Activated naive CD8-positive, alpha-beta T cell treated with anti-CD3 and anti-CD28 coated beads, Interleukin-2, amount 10 ng/mL, durations not matched to agents 7 days and 5 days (primary cell): ENCODE measurements at regions not wholly inside any gene's neighbourhood (a gene's known extent, or its start where the extent isn't known, plus 50 kb on each side); places are given as distances from the start of the nearest gene placed in this dataset.
A peak's percentile ranks its signal among the peaks of the same experiment; 100 is the strongest.

Source experiments
- ATAC-seq: fragments of 150-1000 bp; cut with Tn5 transposase; one replicate; pipeline ENCODE4 v1.10.0; 2021; ENCODE audit warnings: low read depth, moderate library complexity
- POLR2A ChIA-PET: fragments of 350-600 bp; sonication (Branson Sonifier 250); formaldehyde crosslinking; loops from one replicate; lab custom pipeline; 2021; ENCODE audit warnings: antibody characterized with exemption; lab: Charles Lee
- DNase-seq: peaks from one replicate; pipeline ENCODE4 v3.0.0; 2021
- H3K27ac Mint-ChIP-seq: one replicate; pipeline ENCODE4 v1.8.0; 2022; ENCODE audit warnings: mild to moderate bottlenecking, mixed read lengths
- H3K27me3 Mint-ChIP-seq: one replicate; pipeline ENCODE4 v1.8.0; 2022; ENCODE audit warnings: mild to moderate bottlenecking, moderate library complexity, mixed read lengths
- H3K36me3 Mint-ChIP-seq: one replicate; pipeline ENCODE4 v1.8.0; 2021; ENCODE audit warnings: mild to moderate bottlenecking, mixed read lengths
- H3K4me1 Mint-ChIP-seq: one replicate; pipeline ENCODE4 v1.8.0; 2021; ENCODE audit warnings: mixed read lengths
- H3K4me3 Mint-ChIP-seq: one replicate; pipeline ENCODE4 v1.8.0; 2022; ENCODE audit warnings: mild to moderate bottlenecking, moderate library complexity, mixed read lengths
- H3K9me3 Mint-ChIP-seq: one replicate; pipeline ENCODE4 v1.8.0; 2021; ENCODE audit warnings: mixed read lengths

- Mint-ChIP-seq H3K27ac (peak overlapping the region; percentile 35), H3K4me3 (no peak overlapping the region), H3K4me1 (peaks cover 19% of the 10 kb centered on the region), H3K36me3 (no peaks in the 10 kb centered on the region), H3K9me3 (no peaks in the 10 kb centered on the region), H3K27me3 (peaks cover 17% of the 10 kb centered on the region)
- ATAC-seq: peak; percentile 92
- POLR2A ChIA-PET: interaction anchor here (1.0 to 1.5 kb wide), 2 partner anchors 77 to 134 kb away, joined by 3 read pairs; no protein-coding TSS in a partner anchor
- peak; percentile 79 for DNase-seq
Measured at GRCh38 chr1:55277377-55278130, 62.4 kb upstream of the USP24 start.

GRCh38 chr1:55276671-55277376, 61.7 kb upstream of the USP24 start:
- Mint-ChIP-seq H3K9me3 (no peaks in the 10 kb centered on the region), H3K27ac (no peak overlapping the region), H3K36me3 (no peaks in the 10 kb centered on the region), H3K27me3 (peaks cover 11% of the 10 kb centered on the region), H3K4me3 (no peak overlapping the region), H3K4me1 (peaks cover 19% of the 10 kb centered on the region)
- DNase-seq (no peak), ATAC-seq (no peak)
- POLR2A ChIA-PET: interaction anchor here (1.0 to 1.5 kb wide), 2 partner anchors 76 to 133 kb away, joined by 3 read pairs; no protein-coding TSS in a partner anchor

GRCh38 chr1:55275941-55276341, 60.8 kb upstream of the USP24 start:
- H3K4me1 Mint-ChIP-seq: peaks cover 19% of the 10 kb centered on the region
- no peaks in the 10 kb centered on the region for H3K9me3 Mint-ChIP-seq
- H3K27me3 Mint-ChIP-seq: peaks cover 5% of the 10 kb centered on the region
- ATAC-seq (no peak), DNase-seq (no peak)
- H3K36me3 Mint-ChIP-seq: no peaks in the 10 kb centered on the region
- POLR2A ChIA-PET: no interaction called here
- no peak overlapping the region for H3K4me3 Mint-ChIP-seq
- no peak overlapping the region for H3K27ac Mint-ChIP-seq

GRCh38 chr1:55275151-55275748, 60.1 kb upstream of the USP24 start:
- Mint-ChIP-seq H3K36me3 (no peaks in the 10 kb centered on the region), H3K4me3 (no peak overlapping the region), H3K27me3 (peaks cover 4% of the 10 kb centered on the region), H3K4me1 (peaks cover 19% of the 10 kb centered on the region), H3K27ac (no peak overlapping the region), H3K9me3 (no peaks in the 10 kb centered on the region)
- ATAC-seq (no peak), DNase-seq (no peak)
- POLR2A ChIA-PET: no interaction called here

GRCh38 chr1:55272994-55273393, 57.8 kb upstream of the USP24 start:
- ATAC-seq: no peak
- peaks cover 6% of the 10 kb centered on the region for H3K27me3 Mint-ChIP-seq
- H3K4me1 Mint-ChIP-seq: peaks cover 18% of the 10 kb centered on the region
- H3K27ac Mint-ChIP-seq: no peak overlapping the region
- no peaks in the 10 kb centered on the region for H3K36me3 Mint-ChIP-seq
- no peak overlapping the region for H3K4me3 Mint-ChIP-seq
- DNase-seq: no peak
- peaks cover 3% of the 10 kb centered on the region for H3K9me3 Mint-ChIP-seq
- POLR2A ChIA-PET: no interaction called here
